ENCODE measurements at regions not wholly inside any gene's neighbourhood (a gene's known extent, or its start where the extent isn't known, plus 50 kb on each side); places are given as distances from the start of the nearest gene placed in this dataset.
"Not testable (repeated sequence)": the region's sequence is repeated elsewhere in the genome, so short reads cannot be mapped to it uniquely, and the experiment has no call there.

- DNase-seq (ENCODE audit: low spot score), result not testable (repeated sequence)
These were observed 61.7 kb downstream of the RHOU start for GRCh38 chr1:228796945-228797344.

- DNase-seq (ENCODE audit: low spot score), result no peak
These were observed 62.8 kb downstream of the RHOU start for GRCh38 chr1:228798035-228798434.

- DNase-seq (ENCODE audit: low spot score), result no peak
These were observed 63.3 kb downstream of the RHOU start for GRCh38 chr1:228798548-228798947.

GRCh38 chr1:228799924-228800323, 64.6 kb downstream of the RHOU start:
- no peak for DNase-seq (ENCODE audit: low spot score)

- no peak for DNase-seq (ENCODE audit: low spot score)
These were observed 65.8 kb downstream of the RHOU start for GRCh38 chr1:228801068-228801467.

- no peak for DNase-seq (ENCODE audit: low spot score)
These were observed 67.3 kb downstream of the RHOU start for GRCh38 chr1:228802386-228803220.

GRCh38 chr1:228803421-228803820, 68.1 kb downstream of the RHOU start:
- DNase-seq (ENCODE audit: low spot score), result no peak

GRCh38 chr1:228804173-228804572, 68.9 kb downstream of the RHOU start:
- no peak for DNase-seq (ENCODE audit: low spot score)

GRCh38 chr1:228804640-228805413, 69.5 kb downstream of the RHOU start:
- DNase-seq (ENCODE audit: low spot score), result peak; percentile 28

- DNase-seq (ENCODE audit: low spot score), result no peak
These were observed 72.8 kb downstream of the RHOU start for GRCh38 chr1:228807904-228808605.

GRCh38 chr1:228809621-228810394, 74.5 kb downstream of the RHOU start:
- peak; percentile 13 for DNase-seq (ENCODE audit: low spot score)

- no peak for DNase-seq (ENCODE audit: low spot score)
These were observed 75.1 kb downstream of the RHOU start for GRCh38 chr1:228810395-228810758.

GRCh38 chr1:228810878-228811711, 75.8 kb downstream of the RHOU start:
- peak; percentile 15 for DNase-seq (ENCODE audit: low spot score)

GRCh38 chr1:228811712-228812305, 76.5 kb downstream of the RHOU start:
- no peak for DNase-seq (ENCODE audit: low spot score)

GRCh38 chr1:228812961-228813360, 77.7 kb downstream of the RHOU start:
- DNase-seq (ENCODE audit: low spot score), result no peak

GRCh38 chr1:228814176-228814575, 78.9 kb downstream of the RHOU start:
- DNase-seq (ENCODE audit: low spot score), result no peak

GRCh38 chr1:228818296-228818695, 83.0 kb downstream of the RHOU start:
- no peak for DNase-seq (ENCODE audit: low spot score)

GRCh38 chr1:228818928-228819630, 83.8 kb downstream of the RHOU start:
- no peak for DNase-seq (ENCODE audit: low spot score)

GRCh38 chr1:228821252-228821651, 86.0 kb downstream of the RHOU start:
- DNase-seq (ENCODE audit: low spot score), result no peak

GRCh38 chr1:228823200-228823599, 87.9 kb downstream of the RHOU start:
- no peak for DNase-seq (ENCODE audit: low spot score)
